Suppressor macrophage (primary cell): ENCODE measurements at regions not wholly inside any gene's neighbourhood (a gene's known extent, or its start where the extent isn't known, plus 50 kb on each side); places are given as distances from the start of the nearest gene placed in this dataset.
"Not testable (repeated sequence)": the region's sequence is repeated elsewhere in the genome, so short reads cannot be mapped to it uniquely, and the experiment has no call there.

Source experiments
- DNase-seq, 4 experiments: peaks; one replicate each; pipeline ENCODE4 v3.0.0-alpha.2; 2020 to 2022

DNA sequence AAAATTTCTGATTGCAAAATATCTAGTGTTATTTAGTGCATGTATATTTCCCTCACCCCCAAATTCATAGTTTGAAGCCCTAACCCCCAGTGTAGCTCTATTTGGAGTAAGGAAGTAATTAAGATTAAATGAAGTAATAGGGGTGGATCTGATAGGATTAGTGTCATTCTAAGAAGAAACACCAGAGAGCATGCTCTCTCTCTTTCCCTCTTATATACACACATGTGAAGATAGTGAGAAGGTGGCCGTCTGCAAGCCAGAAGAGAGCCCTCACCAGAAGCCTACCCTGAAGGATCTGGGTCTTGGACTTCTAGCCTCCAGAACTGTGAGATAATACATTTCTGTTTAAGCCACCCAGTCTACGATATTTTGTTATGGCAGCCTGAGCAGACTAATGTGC is 120.3 kb downstream of the TMEM30B start:
- no peak for DNase-seq

DNA sequence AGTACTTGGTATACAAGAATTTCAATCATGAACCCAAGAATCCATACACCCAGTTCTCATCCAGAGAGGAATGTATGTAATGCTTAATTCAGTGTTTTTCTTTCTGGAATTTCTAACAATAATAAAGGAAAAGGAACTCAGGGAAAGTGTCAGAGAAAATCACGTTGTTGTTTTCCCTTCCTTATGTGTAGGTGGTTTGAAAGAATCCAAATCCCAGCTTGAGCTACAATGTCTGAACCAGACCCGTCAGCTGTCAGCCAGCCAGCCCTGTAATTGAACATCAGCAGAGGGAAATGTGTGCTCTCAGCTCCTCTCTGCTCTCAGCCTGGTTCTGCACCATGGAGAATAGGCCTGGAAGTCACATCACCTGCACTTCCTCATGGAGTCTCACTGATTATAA is 126.5 kb downstream of the TMEM30B start:
- no peak for DNase-seq

DNA sequence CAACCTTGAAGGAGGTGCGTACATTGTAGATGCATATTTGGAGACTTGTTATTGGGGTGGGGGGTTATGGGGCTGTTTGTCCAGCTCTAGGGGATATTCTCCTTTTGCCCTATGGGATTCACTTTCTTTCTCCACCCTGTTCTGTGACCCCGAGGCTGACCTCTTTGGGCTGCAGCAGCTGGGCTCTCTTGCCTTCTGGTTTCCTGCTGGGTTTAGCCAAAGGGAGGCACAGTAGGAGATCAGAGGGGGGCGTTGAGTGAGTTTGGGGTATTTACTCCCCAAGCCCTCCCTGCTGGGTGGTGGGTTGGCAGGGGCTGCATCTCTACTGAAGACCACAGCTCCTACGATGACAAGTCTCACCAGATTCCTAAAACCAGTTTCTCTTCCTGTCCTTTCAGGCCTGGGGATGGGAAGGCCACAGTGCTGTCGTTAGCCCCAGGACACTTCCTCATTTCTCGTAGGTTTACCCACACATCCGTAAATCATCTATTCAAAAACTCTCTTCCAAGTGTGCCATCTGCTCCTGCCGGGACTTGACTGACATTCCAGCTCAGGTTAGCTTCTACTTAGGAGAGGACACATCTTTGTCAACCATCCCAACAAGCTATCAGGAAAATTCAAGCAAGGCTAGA is 127.1 kb downstream of the TMEM30B start:
- peak; percentile 15 to 60 (median 48) for DNase-seq

DNA sequence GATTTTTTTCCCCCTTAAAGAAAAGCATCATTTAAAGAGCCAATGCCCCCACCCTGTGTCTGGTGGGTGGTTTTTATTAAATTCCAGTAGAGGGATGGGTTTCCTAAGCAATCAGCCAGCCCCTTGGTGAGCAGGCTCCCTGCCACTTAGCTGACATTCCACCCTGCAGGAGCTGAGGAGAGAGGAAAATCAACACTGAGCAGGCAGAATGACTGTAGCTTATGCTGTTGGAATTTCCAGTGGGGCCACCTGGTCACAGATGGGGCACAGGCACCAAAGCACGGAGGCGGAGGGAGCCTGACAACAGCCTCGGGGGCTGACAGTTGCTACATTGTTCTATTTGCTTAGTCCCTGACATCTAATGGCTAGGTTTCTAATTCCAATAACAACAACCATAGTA is 127.7 kb downstream of the TMEM30B start:
- DNase-seq = no peak

- DNase-seq = no peak
Measured at GRCh38 chr14:61152851-61153364, 128.2 kb downstream of the TMEM30B start.

GRCh38 chr14:61151251-61151650 is 129.9 kb downstream of the TMEM30B start:
- no peak for DNase-seq

GRCh38 chr14:61150851-61151250 is 130.3 kb downstream of the TMEM30B start:
- no peak for DNase-seq

GRCh38 chr14:61149896-61150295 is 131.2 kb downstream of the TMEM30B start:
- no peak for DNase-seq

DNA sequence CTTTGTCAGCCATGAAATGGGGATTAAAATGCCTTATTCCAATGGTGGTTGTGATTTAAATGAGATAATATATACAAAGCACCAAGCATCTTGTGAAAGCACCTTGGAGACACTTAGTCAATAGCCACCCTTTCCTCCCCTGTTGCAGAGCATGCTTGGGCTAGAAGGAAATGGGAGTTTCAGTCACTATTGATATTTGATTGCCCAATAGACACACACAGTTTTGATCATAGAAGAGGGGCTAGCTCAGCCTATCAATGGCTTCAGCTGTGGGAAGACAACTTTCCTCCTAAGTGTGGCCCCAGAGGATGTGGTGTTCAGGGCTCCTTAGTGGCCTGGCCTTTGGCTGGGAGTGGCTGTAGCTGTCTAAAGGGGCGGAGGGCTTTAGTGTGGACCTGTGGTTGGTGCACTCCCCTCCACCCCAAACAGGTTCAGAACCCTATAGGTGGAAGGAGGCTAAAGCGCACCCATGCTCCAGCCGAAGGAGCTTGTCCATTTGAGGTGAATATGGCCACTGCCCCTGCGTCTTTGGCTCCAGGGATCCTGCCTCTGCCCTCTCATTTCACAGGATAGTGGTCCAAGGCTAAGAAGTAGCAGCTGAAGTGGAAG is 132.3 kb downstream of the TMEM30B start:
- no peak for DNase-seq

- no peak for DNase-seq
Measured at GRCh38 chr14:61147831-61148549, 133.1 kb downstream of the TMEM30B start.

DNA sequence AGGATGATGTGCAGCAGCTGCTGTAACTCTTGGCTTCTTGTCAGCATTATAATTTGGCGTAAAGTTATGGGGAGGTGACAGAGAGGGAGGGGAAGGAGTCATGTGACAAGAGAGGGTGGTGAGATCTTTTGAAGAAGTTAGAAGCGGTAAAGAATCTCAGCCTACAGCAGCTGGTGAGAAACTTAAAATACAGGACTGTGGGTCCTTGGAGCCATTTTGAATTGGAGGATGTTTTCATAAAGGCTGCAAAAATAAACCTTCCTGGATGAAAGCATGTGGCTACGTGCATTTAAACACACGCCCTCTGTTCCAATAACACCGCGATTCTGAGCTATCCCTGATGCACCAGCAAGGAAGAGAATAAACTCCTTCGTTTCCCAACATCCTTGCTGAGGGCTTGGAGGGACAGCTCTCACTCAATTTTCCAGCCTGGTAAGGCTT is 133.7 kb downstream of the TMEM30B start:
- no peak for DNase-seq

DNA sequence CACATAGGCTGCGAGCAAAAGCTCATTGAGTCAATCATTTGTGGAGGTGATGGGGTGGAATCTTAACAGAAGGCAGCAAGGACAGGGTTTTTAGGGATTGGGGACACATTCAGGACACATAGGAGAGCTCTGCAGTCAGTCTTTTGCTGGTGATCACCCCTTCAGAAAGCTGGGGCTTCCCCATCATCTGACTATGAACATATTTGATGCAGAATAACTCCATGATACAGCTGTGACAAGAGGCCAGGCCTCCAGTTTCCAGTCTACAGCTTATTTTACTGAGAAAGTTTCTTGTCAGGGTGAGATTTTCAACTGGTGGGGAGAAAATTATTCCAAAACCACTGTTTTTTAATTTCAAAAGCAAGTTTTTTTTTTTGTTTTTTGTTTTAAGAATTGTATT is 134.2 kb downstream of the TMEM30B start:
- no peak for DNase-seq

GRCh38 chr14:61145903-61146481 is 135.1 kb downstream of the TMEM30B start:
- no peak for DNase-seq

DNA sequence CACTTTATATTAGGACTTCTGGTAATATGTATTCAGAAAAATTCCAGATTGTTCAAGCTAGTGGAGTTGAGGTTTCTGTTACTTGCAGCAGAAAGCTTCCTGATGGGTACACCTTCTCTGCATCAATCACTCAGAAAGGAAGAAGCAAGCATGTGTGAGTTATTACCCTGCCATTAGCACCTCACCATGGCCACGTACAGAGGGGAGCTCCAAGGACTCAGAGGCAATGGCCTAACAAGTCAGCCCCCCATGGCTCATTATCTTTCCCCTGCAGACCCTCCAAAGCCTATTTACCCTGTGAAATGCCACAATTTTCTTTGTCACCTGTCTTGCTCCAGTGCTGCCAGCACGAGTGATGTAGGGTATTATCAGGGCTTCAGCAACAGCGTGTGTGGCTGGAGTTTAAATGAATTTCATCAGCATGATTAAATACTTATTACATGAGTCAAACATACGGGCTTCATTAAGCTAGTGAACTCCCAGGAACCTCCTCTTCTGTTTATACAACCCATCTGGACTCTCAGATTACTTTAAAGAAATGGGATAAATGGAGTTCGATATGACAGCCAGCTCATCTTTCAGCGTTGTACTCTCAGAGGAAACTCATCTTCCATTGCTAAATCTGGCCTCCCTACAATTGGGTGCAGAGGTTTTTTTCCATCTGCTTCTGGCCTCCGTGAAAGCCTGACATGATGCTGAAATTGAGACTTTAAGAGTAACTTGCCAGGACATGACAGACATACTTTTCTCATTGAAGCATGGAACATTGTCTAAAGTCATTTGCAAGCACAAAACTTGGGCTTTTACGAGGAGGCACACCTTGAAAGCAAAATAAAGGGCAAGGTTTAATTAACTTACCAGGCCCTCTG is 135.9 kb downstream of the TMEM30B start:
- no peak for DNase-seq

DNA sequence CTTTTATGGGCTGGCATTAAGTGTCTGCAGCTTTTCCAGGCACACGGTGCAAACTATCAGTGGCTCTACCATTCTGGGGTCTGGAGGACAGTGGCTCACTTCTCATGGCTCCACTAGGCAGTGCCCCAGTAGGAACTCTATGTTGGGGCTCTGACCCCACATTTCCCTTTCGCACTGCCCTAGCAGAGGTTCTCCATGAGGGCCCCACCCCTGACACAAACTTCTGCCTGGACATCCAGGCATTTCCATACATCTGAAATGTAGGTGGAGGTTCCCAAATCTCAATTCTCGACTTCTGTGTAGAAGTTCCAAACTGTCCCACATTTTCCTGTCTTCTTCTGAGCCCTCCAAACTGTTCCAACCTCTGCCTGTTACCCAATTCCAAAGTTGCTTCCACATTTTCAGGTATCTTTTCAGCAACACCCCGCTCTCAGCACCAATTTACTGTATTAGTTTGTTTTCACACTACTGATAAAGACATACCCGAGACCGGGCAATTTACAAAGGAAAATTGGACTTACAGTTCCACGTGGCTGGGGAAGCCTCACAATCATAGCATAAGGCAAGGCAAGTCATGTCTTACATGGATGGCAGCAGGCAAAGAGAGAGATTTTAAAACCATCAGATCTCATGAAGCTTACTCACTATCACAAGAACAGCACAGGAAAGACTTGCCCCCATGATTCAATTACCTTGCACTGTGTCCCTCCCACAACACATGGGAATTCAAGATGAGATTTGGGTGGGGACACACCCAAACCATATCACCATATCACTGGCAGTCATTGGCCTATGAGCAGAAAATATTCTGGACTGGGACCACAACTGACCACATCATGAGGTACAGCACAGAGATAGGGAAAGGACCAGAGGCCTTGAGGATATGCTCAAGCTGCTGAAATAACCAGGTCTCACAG is 136.8 kb downstream of the TMEM30B start:
- DNase-seq = not testable (repeated sequence)

- peak in 1 of 4 experiments; percentile 15 for DNase-seq
Measured at GRCh38 chr14:61140872-61141271, 140.3 kb downstream of the TMEM30B start.

DNA sequence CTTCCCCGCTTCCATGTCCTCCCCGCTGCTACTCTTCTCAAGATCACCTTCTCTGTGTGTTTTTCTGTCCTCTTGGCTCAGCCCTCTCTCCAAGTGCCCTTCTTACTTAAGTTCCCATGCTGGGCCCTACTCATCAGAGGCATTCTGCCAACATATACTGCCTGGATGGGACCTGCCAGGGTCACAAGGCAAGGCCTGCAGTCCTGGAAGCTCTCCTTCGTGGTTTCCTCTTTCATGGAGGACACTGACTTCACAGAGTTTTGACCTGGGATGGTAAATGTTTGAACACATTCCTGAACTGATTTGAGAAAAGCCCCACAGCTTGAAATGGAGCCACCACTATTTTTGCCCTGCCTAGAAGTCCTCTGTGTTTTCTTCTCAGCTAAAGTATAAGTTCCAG is 140.9 kb downstream of the TMEM30B start:
- no peak for DNase-seq

- DNase-seq = no peak
Measured at GRCh38 chr14:61139006-61139599, 142.0 kb downstream of the TMEM30B start.

- peak in 2 of 4 experiments; percentile 16 to 22 for DNase-seq
Measured at GRCh38 chr14:61132894-61133293, 148.2 kb downstream of the TMEM30B start.

DNA sequence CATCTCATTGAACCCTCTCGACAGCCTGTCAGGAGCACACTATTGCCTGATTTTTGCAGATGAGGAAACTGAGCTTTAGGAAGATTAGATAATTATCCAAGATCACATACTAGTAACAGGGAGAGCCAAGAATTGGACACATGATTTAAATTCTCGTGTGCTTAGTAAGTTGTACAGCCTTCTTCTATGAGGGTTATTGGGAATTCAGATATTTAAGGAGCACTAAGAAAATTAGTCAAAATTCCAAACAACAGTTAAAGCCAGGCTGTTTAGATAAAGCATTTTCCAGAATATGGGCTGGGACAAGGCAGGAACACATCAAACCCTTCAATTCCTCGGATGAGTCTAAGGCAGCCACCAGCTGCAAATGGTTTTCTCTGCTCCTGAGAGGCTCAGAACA is 148.8 kb downstream of the TMEM30B start:
- DNase-seq = no peak
